Left ventricle myocardium inferior (tissue), 1 donor: ENCODE measurements at regions not wholly inside any gene's neighbourhood (a gene's known extent, or its start where the extent isn't known, plus 50 kb on each side); places are given as distances from the start of the nearest gene placed in this dataset.

Source experiments
- DNase-seq: peaks from one replicate; pipeline ENCODE4 v3.0.0-alpha.2; 2020
- H3K27ac ChIP-seq: fragments of 200-600 bp; replicated peaks from 2 replicates; pipeline ENCODE4 v1.8.0; 2021
- H3K27me3 ChIP-seq: fragments of 200-600 bp; 2 replicates; pipeline ENCODE4 v1.8.0; 2021; ENCODE audit warnings: low read depth
- H3K36me3 ChIP-seq: fragments of 200-600 bp; 2 replicates; pipeline ENCODE4 v1.8.0; 2021
- H3K4me1 ChIP-seq: fragments of 200-600 bp; 2 replicates; pipeline ENCODE4 v1.8.0; 2021
- H3K4me3 ChIP-seq: fragments of 200-600 bp; 2 replicates; pipeline ENCODE4 v1.8.0; 2021; ENCODE audit warnings: mild to moderate bottlenecking, moderate library complexity
- H3K9me3 ChIP-seq: fragments of 200-600 bp; replicated peaks from 2 replicates; pipeline ENCODE4 v1.8.0; 2021
- CTCF ChIP-seq: fragments of 200-600 bp; IDR thresholded peaks from 2 replicates; pipeline ENCODE4 v1.8.0; 2021; ENCODE audit warnings: antibody characterized with exemption, mild to moderate bottlenecking, borderline replicate concordance
- intact Hi-C: fragments of 100-400 bp; cut with micrococcal nuclease; formaldehyde crosslinking; loops from one replicate; pipeline ENCODE4 v1.11.0; 2022
- donor health status: DM: no; HTN: yes; CAD: no; lungs with severe emphysema.

GRCh38 chr10:65142641-65143435 is 1621.6 kb downstream of the REEP3 start:
- H3K36me3 ChIP-seq = no peaks in the 10 kb centered on the region
- DNase-seq = no peak
- intact Hi-C loops = no loop called here

GRCh38 chr10:65143723-65144122 is 1622.5 kb downstream of the REEP3 start:
- no peak for TF ChIP-seq CTCF
- Histone ChIP-seq H3K27ac (no peak overlapping the region), H3K4me1 (no peaks in the 10 kb centered on the region), H3K36me3 (no peaks in the 10 kb centered on the region), H3K27me3 (no peaks in the 10 kb centered on the region), H3K9me3 (no peaks in the 10 kb centered on the region), H3K4me3 (no peak overlapping the region)
- DNase-seq = no peak
- intact Hi-C loops = no loop called here

More at GRCh38 chr10:65142641-65143435, 1621.6 kb downstream of the REEP3 start:
- TF ChIP-seq CTCF = no peak
- no peak overlapping the region for H3K4me3 ChIP-seq
- H3K9me3 ChIP-seq = no peaks in the 10 kb centered on the region
- no peaks in the 10 kb centered on the region for H3K27me3 ChIP-seq
- no peak overlapping the region for H3K27ac ChIP-seq
- H3K4me1 ChIP-seq = no peaks in the 10 kb centered on the region

- Histone ChIP-seq H3K9me3 (no peaks in the 10 kb centered on the region), H3K27ac (no peak overlapping the region), H3K4me3 (no peak overlapping the region), H3K4me1 (no peaks in the 10 kb centered on the region), H3K27me3 (no peaks in the 10 kb centered on the region), H3K36me3 (no peaks in the 10 kb centered on the region)
- intact Hi-C loops = no loop called here
- no peak for TF ChIP-seq CTCF
- DNase-seq = no peak
Observed at GRCh38 chr10:65149878-65150277, 1628.7 kb downstream of the REEP3 start.

GRCh38 chr10:65166272-65166671 is 1645.1 kb downstream of the REEP3 start:
- H3K27ac ChIP-seq = no peak overlapping the region
- H3K27me3 ChIP-seq = no peaks in the 10 kb centered on the region
- no peak for TF ChIP-seq CTCF
- DNase-seq = no peak
- no peaks in the 10 kb centered on the region for H3K36me3 ChIP-seq
- intact Hi-C loops = no loop called here
- no peak overlapping the region for H3K4me3 ChIP-seq
- H3K9me3 ChIP-seq = no peaks in the 10 kb centered on the region
- H3K4me1 ChIP-seq = no peaks in the 10 kb centered on the region

- no peak overlapping the region for H3K4me3 ChIP-seq
- no peak for TF ChIP-seq CTCF
- no peaks in the 10 kb centered on the region for H3K4me1 ChIP-seq
- no peaks in the 10 kb centered on the region for H3K9me3 ChIP-seq
- H3K27me3 ChIP-seq = no peaks in the 10 kb centered on the region
- H3K27ac ChIP-seq = no peak overlapping the region
- DNase-seq = no peak
- H3K36me3 ChIP-seq = no peaks in the 10 kb centered on the region
- intact Hi-C loops = no loop called here
Observed at GRCh38 chr10:65172249-65172648, 1651.0 kb downstream of the REEP3 start.
